Fibroblast of peridontal ligament (primary cell): ENCODE measurements at regions not wholly inside any gene's neighbourhood (a gene's known extent, or its start where the extent isn't known, plus 50 kb on each side); places are given as distances from the start of the nearest gene placed in this dataset.

Experiments used
- DNase-seq: peaks from one replicate; pipeline ENCODE4 v3.0.0-alpha.2; 2010; ENCODE audit errors: extremely low read depth

- no peak for DNase-seq
Observed at GRCh38 chr1:202067188-202067974, 55.3 kb upstream of the GPR37L1 start.

- peak; percentile 23 for DNase-seq
Observed at GRCh38 chr1:202068596-202068995, 54.1 kb upstream of the GPR37L1 start.

- DNase-seq, result no peak
Observed at GRCh38 chr1:202069662-202070061, 53.1 kb upstream of the GPR37L1 start.

- no peak for DNase-seq
Observed at GRCh38 chr1:202072211-202072765, 50.4 kb upstream of the GPR37L1 start.
